ENCODE measurements at regions not wholly inside any gene's neighbourhood (a gene's known extent, or its start where the extent isn't known, plus 50 kb on each side); places are given as distances from the start of the nearest gene placed in this dataset.

DNA sequence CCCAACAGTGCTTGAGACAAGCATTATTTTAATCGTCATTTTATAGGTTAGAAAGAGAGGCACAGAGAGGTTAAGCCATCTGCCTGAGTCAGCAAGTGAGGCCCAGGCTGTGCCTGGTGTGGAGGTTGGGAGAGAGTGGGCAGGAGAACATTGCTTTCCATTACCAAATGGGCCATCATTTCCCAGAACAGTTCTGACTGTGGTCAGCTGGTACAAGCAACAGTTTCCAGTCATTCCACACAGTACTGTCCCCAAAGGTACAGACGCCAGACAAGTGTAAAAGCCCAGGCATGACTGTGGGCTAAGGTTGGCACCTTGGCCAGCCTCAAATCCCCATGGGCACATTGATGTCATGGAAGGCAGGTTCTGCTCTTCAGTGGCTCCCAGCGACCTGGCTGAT is 98.2 kb upstream of the LCLAT1 start:
- TF ChIP-seq, protein P1, sequence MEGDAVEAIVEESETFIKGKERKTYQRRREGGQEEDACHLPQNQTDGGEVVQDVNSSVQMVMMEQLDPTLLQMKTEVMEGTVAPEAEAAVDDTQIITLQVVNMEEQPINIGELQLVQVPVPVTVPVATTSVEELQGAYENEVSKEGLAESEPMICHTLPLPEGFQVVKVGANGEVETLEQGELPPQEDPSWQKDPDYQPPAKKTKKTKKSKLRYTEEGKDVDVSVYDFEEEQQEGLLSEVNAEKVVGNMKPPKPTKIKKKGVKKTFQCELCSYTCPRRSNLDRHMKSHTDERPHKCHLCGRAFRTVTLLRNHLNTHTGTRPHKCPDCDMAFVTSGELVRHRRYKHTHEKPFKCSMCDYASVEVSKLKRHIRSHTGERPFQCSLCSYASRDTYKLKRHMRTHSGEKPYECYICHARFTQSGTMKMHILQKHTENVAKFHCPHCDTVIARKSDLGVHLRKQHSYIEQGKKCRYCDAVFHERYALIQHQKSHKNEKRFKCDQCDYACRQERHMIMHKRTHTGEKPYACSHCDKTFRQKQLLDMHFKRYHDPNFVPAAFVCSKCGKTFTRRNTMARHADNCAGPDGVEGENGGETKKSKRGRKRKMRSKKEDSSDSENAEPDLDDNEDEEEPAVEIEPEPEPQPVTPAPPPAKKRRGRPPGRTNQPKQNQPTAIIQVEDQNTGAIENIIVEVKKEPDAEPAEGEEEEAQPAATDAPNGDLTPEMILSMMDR (IDR thresholded peaks at IDR 0.05): no peak
- no peak for TF ChIP-seq POLR2A (IDR thresholded peaks at IDR 0.05)
